ENCODE measurements at regions not wholly inside any gene's neighbourhood (a gene's known extent, or its start where the extent isn't known, plus 50 kb on each side); places are given as distances from the start of the nearest gene placed in this dataset.
"Not testable (repeated sequence)": the region's sequence is repeated elsewhere in the genome, so short reads cannot be mapped to it uniquely, and the experiment has no call there.

- in situ Hi-C loops (cut with HindIII; ENCODE audit: low sequenced_read_pairs) = no loop called here
- no peak for DNase-seq (ENCODE audit: low spot score)
These were observed 110.7 kb upstream of the GZMB start for GRCh38 chr14:24744641-24745040.

- no peak for DNase-seq (ENCODE audit: low spot score)
- in situ Hi-C loops (cut with HindIII; ENCODE audit: low sequenced_read_pairs) = no loop called here
These were observed 107.9 kb upstream of the GZMB start for GRCh38 chr14:24741871-24742270.

DNA sequence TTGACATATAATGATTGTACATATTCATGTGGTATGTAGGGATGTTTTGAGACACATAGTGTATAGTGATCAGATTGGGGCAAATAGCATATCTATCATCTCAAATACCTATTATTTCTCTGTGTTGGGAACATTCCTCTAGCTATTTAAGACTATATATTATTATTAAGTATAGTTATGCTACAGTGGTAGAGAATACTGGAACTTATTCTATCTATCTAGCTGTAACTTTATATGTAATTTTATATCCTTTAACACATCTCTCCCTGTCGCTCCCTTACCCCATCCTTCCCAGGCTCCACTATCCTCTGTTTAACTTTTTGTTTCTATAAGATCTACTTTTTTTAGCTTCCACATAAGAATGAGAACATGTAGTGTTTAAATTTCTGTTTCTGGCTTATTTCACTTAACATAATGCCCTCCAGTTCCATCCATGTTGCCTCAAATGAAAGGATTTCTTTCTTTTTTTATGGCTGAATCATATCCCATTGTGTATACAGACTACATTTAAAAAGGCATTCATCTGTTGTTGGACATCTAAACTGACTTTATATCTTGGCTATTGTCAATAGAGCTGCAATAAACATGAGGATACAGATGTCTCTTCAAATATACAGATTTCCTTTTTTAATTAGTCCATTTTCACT lies 102.1 kb upstream of the GZMB start:
- DNase-seq (ENCODE audit: low spot score) = no peak
- in situ Hi-C loops (cut with HindIII; ENCODE audit: low sequenced_read_pairs) = no loop called here

- in situ Hi-C loops (cut with HindIII; ENCODE audit: low sequenced_read_pairs) = no loop called here
- DNase-seq (ENCODE audit: low spot score) = peak; percentile 34
These were observed 101.0 kb upstream of the GZMB start for GRCh38 chr14:24734917-24735500.

- in situ Hi-C loops (cut with HindIII; ENCODE audit: low sequenced_read_pairs) = no loop called here
These were observed 92.5 kb upstream of the GZMB start for GRCh38 chr14:24726480-24726879.

DNA sequence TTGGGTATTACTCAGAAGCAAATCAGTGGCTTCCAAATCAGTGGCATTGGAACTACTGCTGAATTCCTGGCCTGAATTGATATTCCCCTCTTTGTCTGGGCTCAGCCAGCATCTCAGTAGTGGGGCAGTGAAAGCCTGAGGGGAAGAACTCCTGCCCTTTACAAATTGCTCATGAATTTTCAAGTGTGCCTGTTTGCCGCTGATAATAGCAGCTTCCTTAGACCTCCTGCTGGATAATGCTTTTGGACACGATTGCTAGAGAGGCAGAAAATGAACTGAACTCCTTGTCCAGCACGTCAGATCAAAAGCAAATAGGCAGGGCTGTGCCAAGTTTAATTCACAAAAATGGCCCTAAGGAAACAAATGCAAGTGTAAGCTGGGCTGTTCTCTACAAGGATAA lies 91.3 kb upstream of the GZMB start:
- DNase-seq (ENCODE audit: low spot score) = no peak
- in situ Hi-C loops (cut with HindIII; ENCODE audit: low sequenced_read_pairs) = no loop called here

More at GRCh38 chr14:24726480-24726879, 92.5 kb upstream of the GZMB start:
- DNase-seq (ENCODE audit: low spot score) = no peak

DNA sequence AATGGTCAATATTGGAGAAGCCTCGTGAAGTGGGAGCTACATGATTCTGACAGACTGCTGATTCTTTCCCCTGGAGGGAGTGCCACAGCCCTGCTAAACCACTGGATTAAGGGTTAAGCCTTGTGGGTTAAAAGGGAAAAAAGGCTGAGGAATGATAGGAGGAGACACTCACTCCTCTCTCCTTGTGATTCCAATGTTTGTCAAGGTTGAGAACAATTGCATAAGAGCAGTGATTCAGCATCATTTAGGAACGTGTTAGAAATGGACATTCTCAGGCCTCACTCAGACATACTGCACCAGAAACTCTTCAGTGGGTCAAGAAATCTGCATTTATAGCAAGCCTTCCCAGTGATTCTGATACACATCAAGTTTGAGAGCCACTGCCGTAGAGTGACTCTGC lies 87.8 kb upstream of the GZMB start:
- in situ Hi-C loops (cut with HindIII; ENCODE audit: low sequenced_read_pairs) = no loop called here
- no peak for DNase-seq (ENCODE audit: low spot score)

DNA sequence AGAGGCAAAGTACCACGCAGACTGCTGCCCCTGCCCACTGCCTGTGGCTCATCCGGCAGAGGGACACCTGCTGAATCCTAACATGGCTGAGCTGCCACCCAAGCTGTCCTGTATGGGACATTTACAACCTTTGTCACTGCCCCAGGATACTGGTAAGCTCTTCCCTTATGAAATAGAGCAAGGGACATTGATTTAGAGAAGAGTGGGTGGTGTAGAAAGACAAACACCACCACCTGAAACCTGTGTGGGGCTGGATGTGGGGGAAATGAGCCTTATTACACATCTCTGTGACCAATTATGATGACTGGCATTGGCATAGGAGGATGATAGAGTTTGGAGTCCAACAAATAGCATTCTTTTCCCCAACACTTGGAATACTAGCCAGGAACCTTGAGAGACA lies 81.2 kb upstream of the GZMB start:
- in situ Hi-C loops (cut with HindIII; ENCODE audit: low sequenced_read_pairs) = no loop called here
- DNase-seq (ENCODE audit: low spot score) = no peak

DNA sequence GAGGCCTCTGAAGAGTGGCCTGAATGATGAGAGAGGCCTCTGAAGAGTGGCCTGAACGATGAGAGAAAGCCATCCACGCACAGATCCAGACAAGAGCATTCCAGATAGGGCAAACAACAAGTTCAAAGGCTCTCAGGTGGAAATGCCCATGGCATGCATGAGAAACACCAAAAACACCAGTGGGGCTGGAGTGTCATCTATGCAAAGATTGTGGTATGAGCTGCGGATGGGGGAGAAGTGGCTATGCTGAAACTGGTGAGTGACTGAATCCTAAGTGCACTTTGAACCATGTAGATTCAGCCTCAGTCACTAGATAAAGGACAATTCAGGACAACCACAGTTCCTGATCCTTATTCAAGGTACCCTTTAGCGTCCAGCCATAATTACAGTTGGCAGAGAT lies 79.4 kb upstream of the GZMB start:
- in situ Hi-C loops (cut with HindIII; ENCODE audit: low sequenced_read_pairs) = no loop called here
- no peak for DNase-seq (ENCODE audit: low spot score)

DNA sequence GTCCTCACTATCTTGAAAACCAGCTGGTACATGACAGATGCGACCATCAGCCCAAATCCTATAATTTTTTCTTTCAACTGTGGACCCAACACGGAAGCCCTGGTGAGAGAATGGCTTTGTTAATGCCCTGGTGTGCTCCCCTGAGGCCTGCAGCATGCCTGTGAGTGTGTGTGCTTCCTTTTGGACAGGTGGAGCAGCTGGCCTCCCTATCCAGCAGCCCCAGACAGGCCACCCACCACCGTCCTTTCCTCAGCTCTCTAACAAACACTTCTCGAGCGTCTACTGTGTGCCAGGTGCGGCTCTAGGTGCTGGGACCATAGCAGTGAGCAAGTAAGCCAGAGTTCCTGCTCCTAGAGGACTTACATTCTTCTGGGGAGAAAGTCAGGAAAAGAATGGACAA lies 78.9 kb upstream of the GZMB start:
- in situ Hi-C loops (cut with HindIII; ENCODE audit: low sequenced_read_pairs) = no loop called here

DNA sequence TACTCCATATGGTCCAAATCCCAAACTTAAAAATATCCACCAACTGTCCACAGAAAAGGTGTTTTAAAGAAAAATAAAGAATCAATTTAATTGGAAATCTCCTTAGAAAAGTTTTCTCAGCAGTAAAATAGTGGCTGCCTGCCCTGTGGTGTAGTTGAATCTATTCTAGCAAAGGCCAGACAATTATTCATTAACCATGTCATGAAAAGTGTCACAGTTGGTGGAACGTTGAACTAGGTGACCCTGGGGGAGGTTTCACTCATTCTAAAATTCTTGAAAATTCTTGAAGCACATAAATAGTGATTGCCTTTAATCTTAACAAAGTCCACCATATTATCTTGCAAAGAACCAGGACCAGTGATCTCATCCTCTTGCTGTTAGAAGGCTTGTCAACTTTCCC lies 78.4 kb upstream of the GZMB start:
- DNase-seq (ENCODE audit: low spot score) = no peak
- in situ Hi-C loops (cut with HindIII; ENCODE audit: low sequenced_read_pairs) = no loop called here

More for the DNA sequence above, 78.9 kb upstream of the GZMB start:
- no peak for DNase-seq (ENCODE audit: low spot score)

DNA sequence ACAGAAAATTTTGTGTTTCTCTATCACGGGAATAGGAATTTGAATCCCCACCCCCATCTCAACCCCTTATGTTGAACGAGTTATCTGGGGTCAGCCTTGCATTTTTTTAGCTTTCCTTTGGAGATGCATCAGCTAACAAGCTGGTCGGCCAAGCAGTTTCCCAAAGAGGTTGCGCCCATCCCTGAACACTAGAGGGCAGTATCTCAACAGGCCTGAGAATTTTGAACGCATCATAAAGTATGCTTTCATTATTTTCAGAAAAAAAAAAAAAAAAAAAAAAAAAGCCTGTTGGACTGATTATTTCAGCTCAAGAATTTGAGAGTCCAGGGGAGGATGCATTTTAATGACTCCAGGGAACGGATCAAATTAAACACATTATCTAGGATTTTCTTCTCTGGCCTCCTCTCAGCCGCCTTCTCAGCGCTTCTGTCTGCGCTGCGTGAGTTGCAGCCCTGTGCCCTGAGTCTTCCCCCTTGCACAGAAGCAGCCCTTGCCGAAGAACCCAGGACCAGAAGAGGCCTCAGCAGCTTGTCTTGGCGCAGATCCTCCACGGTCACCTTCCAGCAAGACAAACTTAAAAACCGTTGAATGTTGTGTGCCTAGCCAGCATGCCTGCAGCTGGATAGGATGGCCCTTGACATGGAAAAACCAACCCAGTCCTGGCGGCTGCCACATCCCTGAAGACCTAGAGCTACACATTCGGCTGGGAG lies 76.6 kb upstream of the GZMB start:
- in situ Hi-C loops (cut with HindIII; ENCODE audit: low sequenced_read_pairs) = no loop called here
- peak; percentile 43 for DNase-seq (ENCODE audit: low spot score)

DNA sequence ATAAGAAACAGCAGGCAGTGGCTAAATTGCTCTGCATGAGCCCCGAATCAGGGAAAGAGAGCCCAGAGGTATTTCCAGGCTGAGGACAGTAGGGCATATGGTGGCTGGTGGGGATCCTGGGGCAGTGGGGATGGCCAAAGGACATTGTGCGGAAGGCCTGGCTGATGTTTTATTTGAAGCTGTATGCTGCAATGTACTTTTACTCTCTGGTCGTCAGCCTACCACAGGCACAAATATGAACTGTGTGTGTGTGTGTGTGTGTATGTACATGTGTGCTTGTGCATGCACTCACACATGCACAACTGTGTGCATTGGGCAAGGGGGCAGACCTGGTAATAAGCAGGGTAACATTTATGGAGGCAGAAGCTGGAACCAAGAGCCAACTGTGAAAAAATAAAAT lies 74.7 kb upstream of the GZMB start:
- in situ Hi-C loops (cut with HindIII; ENCODE audit: low sequenced_read_pairs) = no loop called here

GRCh38 chr14:24706351-24706750 lies 72.4 kb upstream of the GZMB start:
- no peak for DNase-seq (ENCODE audit: low spot score)
- in situ Hi-C loops (cut with HindIII; ENCODE audit: low sequenced_read_pairs) = no loop called here

More for the DNA sequence above, 74.7 kb upstream of the GZMB start:
- no peak for DNase-seq (ENCODE audit: low spot score)

DNA sequence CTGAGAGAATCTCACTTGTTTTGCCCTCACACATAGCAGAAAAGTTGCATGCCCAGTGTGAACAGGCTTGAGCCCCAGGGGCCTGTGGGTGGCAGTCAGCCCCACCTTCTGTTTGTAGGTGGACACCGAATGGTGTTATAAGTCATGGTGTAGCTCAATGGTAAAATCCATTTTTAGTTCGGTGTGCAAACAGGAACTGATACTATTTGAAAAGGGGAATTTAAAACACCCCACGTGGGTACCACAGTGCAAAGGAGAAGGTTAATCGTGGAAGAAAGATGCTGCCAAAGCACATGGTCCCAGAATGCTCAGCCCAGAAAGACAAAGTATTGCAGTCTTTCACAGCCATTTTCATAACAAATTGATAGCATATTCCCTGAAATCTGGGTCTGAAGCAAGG lies 71.8 kb upstream of the GZMB start:
- no peak for DNase-seq (ENCODE audit: low spot score)
- in situ Hi-C loops (cut with HindIII; ENCODE audit: low sequenced_read_pairs) = no loop called here

GRCh38 chr14:24701062-24701461 lies 67.1 kb upstream of the GZMB start:
- no peak for DNase-seq (ENCODE audit: low spot score)
- in situ Hi-C loops (cut with HindIII; ENCODE audit: low sequenced_read_pairs) = no loop called here

DNA sequence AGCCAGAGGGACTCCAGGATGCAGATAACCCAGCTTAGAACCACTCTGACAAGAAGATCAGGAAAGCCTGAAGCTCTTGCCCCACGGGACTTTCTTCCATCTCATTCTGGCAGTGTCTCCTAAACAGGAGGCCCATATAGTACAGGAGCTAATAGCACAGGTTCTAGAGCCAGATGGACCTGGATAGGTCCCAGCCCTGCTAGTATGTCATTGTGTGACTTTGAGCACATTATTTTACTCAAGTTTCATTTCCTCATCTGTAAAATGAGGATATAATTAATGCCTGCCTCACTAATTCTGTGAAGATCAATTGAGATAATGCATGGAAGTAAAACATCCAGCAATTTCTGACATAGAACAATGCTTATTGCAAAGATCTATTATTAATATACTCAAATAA lies 66.5 kb upstream of the GZMB start:
- in situ Hi-C loops (cut with HindIII; ENCODE audit: low sequenced_read_pairs) = no loop called here

GRCh38 chr14:24699052-24699451 lies 65.1 kb upstream of the GZMB start:
- in situ Hi-C loops (cut with HindIII; ENCODE audit: low sequenced_read_pairs) = no loop called here
- no peak for DNase-seq (ENCODE audit: low spot score)

More for the DNA sequence above, 66.5 kb upstream of the GZMB start:
- no peak for DNase-seq (ENCODE audit: low spot score)

DNA sequence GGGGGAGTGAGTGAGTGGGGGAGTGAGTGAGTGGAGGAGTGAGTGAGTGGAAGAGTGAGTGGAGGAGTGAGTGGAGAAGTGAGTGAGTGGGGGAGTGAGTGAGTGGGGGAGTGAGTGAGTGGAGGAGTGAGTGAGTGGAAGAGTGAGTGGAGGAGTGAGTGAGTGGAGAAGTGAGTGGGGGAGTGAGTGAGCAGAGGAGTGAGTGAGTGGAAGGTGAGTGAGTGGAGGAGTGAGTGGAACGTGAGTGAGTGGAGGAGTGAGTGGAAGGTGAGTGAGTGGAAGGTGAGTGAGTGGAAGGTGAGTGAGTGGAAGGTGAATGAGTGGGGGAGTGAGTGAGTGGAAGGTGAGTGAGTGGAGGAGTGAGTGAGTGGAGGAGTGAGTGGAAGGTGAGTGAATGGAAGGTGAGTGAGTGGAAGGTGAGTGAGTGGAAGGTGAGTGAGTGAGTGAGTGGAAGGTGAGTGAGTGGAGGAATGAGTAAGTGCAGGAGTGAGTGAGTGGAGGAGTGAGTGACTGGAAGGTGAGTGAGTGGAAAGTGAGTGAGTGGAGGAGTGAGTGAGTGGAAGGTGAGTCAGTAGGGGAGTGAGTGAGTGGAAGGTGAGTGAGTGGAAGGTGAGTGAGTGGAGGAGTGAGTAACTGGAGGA lies 62.4 kb upstream of the GZMB start:
- DNase-seq (ENCODE audit: low spot score); in situ Hi-C loops (cut with HindIII; ENCODE audit: low sequenced_read_pairs): not testable (repeated sequence)

All from G401 (cell line).